ENCODE measurements at regions not wholly inside any gene's neighbourhood (a gene's known extent, or its start where the extent isn't known, plus 50 kb on each side); places are given as distances from the start of the nearest gene placed in this dataset.
A peak's percentile ranks its signal among the peaks of the same experiment; 100 is the strongest.

GRCh38 chr1:8171751-8172464, 145.8 kb upstream of the ERRFI1 start:
- Histone ChIP-seq H3K27ac (no peak overlapping the region), H3K27me3 (no peaks in the 10 kb centered on the region), H3K4me1 (ENCODE audit: insufficient read depth) (peaks cover 14% of the 10 kb centered on the region), H3K36me3 (replicated peaks; ENCODE audit: insufficient read depth, low read depth) (no peaks in the 10 kb centered on the region), H2AFZ (no peak overlapping the region), H3K4me3 (no peak overlapping the region), H3K9me3 (ENCODE audit: low read depth) (no peaks in the 10 kb centered on the region), H3K4me2 (no peak overlapping the region), H4K20me1 (ENCODE audit: insufficient read depth, poor library complexity, severe bottlenecking) (no peaks in the 10 kb centered on the region), H3K79me2 (no peaks in the 10 kb centered on the region), H3K9me2 (replicated peaks; ENCODE audit: insufficient read depth) (no peaks in the 10 kb centered on the region)
- TF ChIP-seq EZH2phosphoT487 (IDR thresholded peaks at IDR 0.05; ENCODE audit: low read depth, severe bottlenecking, unreplicated experiment) = no peak
- TF ChIP-seq CTCF (IDR thresholded peaks at IDR 0.05; ENCODE audit: poor library complexity) = no peak
- TF ChIP-seq EZH2 (IDR thresholded peaks at IDR 0.05; ENCODE audit: borderline replicate concordance) = no peak
- no peak for DNase-seq (ENCODE audit: low spot score)
- 90% methylated on average over 14 of the region's 14 CpGs for WGBS (ENCODE audit: low lambda C conversion rate, missing lambda C conversion rate)

- peaks cover 14% of the 10 kb centered on the region for H3K4me1 ChIP-seq (ENCODE audit: insufficient read depth)
- H3K9me3 ChIP-seq (ENCODE audit: low read depth) = no peaks in the 10 kb centered on the region
- no peaks in the 10 kb centered on the region for H3K9me2 ChIP-seq (replicated peaks; ENCODE audit: insufficient read depth)
- no peak overlapping the region for H3K4me3 ChIP-seq
- H4K20me1 ChIP-seq (ENCODE audit: insufficient read depth, poor library complexity, severe bottlenecking) = no peaks in the 10 kb centered on the region
- peak; percentile 69 for DNase-seq (ENCODE audit: low spot score)
- H3K36me3 ChIP-seq (replicated peaks; ENCODE audit: insufficient read depth, low read depth) = no peaks in the 10 kb centered on the region
- peak overlapping the region; percentile 8 for H2AFZ ChIP-seq
- no peaks in the 10 kb centered on the region for H3K27me3 ChIP-seq
- H3K27ac ChIP-seq = peak overlapping the region; percentile 96
- H3K4me2 ChIP-seq = peak overlapping the region; percentile 21
- TF ChIP-seq CTCF (IDR thresholded peaks at IDR 0.05; ENCODE audit: poor library complexity) (no peak), EZH2phosphoT487 (IDR thresholded peaks at IDR 0.05; ENCODE audit: low read depth, severe bottlenecking, unreplicated experiment) (no peak), EZH2 (IDR thresholded peaks at IDR 0.05; ENCODE audit: borderline replicate concordance) (no peak)
- H3K79me2 ChIP-seq = no peaks in the 10 kb centered on the region
- WGBS (ENCODE audit: low lambda C conversion rate, missing lambda C conversion rate) = 62% methylated on average over 13 of the region's 13 CpGs
Observed at GRCh38 chr1:8170059-8170835, 144.1 kb upstream of the ERRFI1 start.

- TF ChIP-seq EZH2 (IDR thresholded peaks at IDR 0.05; ENCODE audit: borderline replicate concordance) (no peak), CTCF (IDR thresholded peaks at IDR 0.05; ENCODE audit: poor library complexity) (no peak), EZH2phosphoT487 (IDR thresholded peaks at IDR 0.05; ENCODE audit: low read depth, severe bottlenecking, unreplicated experiment) (no peak)
Observed at GRCh38 chr1:8169364-8170058, 143.4 kb upstream of the ERRFI1 start.

More at GRCh38 chr1:8169364-8170058, 143.4 kb upstream of the ERRFI1 start:
- peak overlapping the region; percentile 30 for H3K4me2 ChIP-seq
- WGBS (ENCODE audit: low lambda C conversion rate, missing lambda C conversion rate) = 36% methylated on average over 9 of the region's 9 CpGs
- no peaks in the 10 kb centered on the region for H4K20me1 ChIP-seq (ENCODE audit: insufficient read depth, poor library complexity, severe bottlenecking)
- H3K27me3 ChIP-seq = no peaks in the 10 kb centered on the region
- no peaks in the 10 kb centered on the region for H3K36me3 ChIP-seq (replicated peaks; ENCODE audit: insufficient read depth, low read depth)
- H3K4me3 ChIP-seq = no peak overlapping the region
- peak overlapping the region; percentile 96 for H3K27ac ChIP-seq
- H2AFZ ChIP-seq = peak overlapping the region; percentile 34
- DNase-seq (ENCODE audit: low spot score) = peak; percentile 95
- no peaks in the 10 kb centered on the region for H3K79me2 ChIP-seq
- no peaks in the 10 kb centered on the region for H3K9me2 ChIP-seq (replicated peaks; ENCODE audit: insufficient read depth)
- peaks cover 14% of the 10 kb centered on the region for H3K4me1 ChIP-seq (ENCODE audit: insufficient read depth)
- H3K9me3 ChIP-seq (ENCODE audit: low read depth) = no peaks in the 10 kb centered on the region

All from hepatocyte (in vitro differentiated cells).